ENCODE measurements at regions not wholly inside any gene's neighbourhood (a gene's known extent, or its start where the extent isn't known, plus 50 kb on each side); places are given as distances from the start of the nearest gene placed in this dataset.

GRCh38 chr1:87834151-87834550 lies 505.5 kb downstream of the LMO4 start:
- Histone ChIP-seq H3K27ac (no peak overlapping the region), H3K4me1 (replicated peaks in 1 of 2) (no peaks in the 10 kb centered on the region), H3K4me3 (no peak overlapping the region)
- ATAC-seq (replicated peaks in 6 of 8): peak in 3 of 8 experiments; percentile 24 to 39 (median 35)
- in situ Hi-C loops (cut with MboI; ENCODE audit: low pct_unique_long_range_greater_than_20kb in 2 of 9, low sequenced_read_pairs in 9 of 9, unreplicated experiment in 9 of 9): no loop called here
- 40 to 94% (median 70%) methylated on average over 1 to 4 of the region's 4 CpGs for WGBS, 10 experiments

GRCh38 chr1:87834941-87835340 lies 506.3 kb downstream of the LMO4 start:
- in situ Hi-C loops (cut with MboI; ENCODE audit: low pct_unique_long_range_greater_than_20kb in 2 of 9, low sequenced_read_pairs in 9 of 9, unreplicated experiment in 9 of 9): no loop called here
- no peak for ATAC-seq (replicated peaks in 6 of 8)
- WGBS, 10 experiments: 86 to 100% (median 95%) methylated on average over 1 to 8 of the region's 8 CpGs
- no peak overlapping the region for H3K27ac ChIP-seq
- no peak overlapping the region for H3K4me3 ChIP-seq
- no peaks in the 10 kb centered on the region for H3K4me1 ChIP-seq (replicated peaks in 1 of 2)

- H3K4me1 ChIP-seq (replicated peaks in 1 of 2): no peaks in the 10 kb centered on the region
- no peak overlapping the region for H3K27ac ChIP-seq
- ATAC-seq (replicated peaks in 6 of 8): no peak
- no peak overlapping the region for H3K4me3 ChIP-seq
- WGBS, 10 experiments: 90 to 100% (median 93%) methylated on average over 2 to 3 of the region's 3 CpGs; no CpG with 5 or more reads in 1 of the 10 experiments
- in situ Hi-C loops (cut with MboI; ENCODE audit: low pct_unique_long_range_greater_than_20kb in 2 of 9, low sequenced_read_pairs in 9 of 9, unreplicated experiment in 9 of 9): no loop called here
These were observed 512.1 kb downstream of the LMO4 start for GRCh38 chr1:87840767-87841166.

GRCh38 chr1:87841332-87841731 lies 512.7 kb downstream of the LMO4 start:
- no peak for ATAC-seq (replicated peaks in 6 of 8)
- 50 to 100% (median 91%) methylated on average over 1 of the region's 1 CpG; no CpG with 5 or more reads in 1 of the 10 experiments for WGBS, 10 experiments

GRCh38 chr1:87842156-87842555 lies 513.5 kb downstream of the LMO4 start:
- WGBS, 10 experiments: 0 to 77% (median 43%) methylated on average over 1 of the region's 1 CpG; no CpG with 5 or more reads in 1 of the 10 experiments
- H3K27ac ChIP-seq: no peak overlapping the region
- in situ Hi-C loops (cut with MboI; ENCODE audit: low pct_unique_long_range_greater_than_20kb in 2 of 9, low sequenced_read_pairs in 9 of 9, unreplicated experiment in 9 of 9): no loop called here
- no peak overlapping the region for H3K4me3 ChIP-seq
- no peaks in the 10 kb centered on the region for H3K4me1 ChIP-seq (replicated peaks in 1 of 2)
- ATAC-seq (replicated peaks in 6 of 8): peak in 1 of 8 experiments; percentile 32

More at GRCh38 chr1:87841332-87841731, 512.7 kb downstream of the LMO4 start:
- Histone ChIP-seq H3K4me1 (replicated peaks in 1 of 2) (no peaks in the 10 kb centered on the region), H3K27ac (no peak overlapping the region), H3K4me3 (no peak overlapping the region)
- in situ Hi-C loops (cut with MboI; ENCODE audit: low pct_unique_long_range_greater_than_20kb in 2 of 9, low sequenced_read_pairs in 9 of 9, unreplicated experiment in 9 of 9): no loop called here

- Histone ChIP-seq H3K4me3 (no peak overlapping the region), H3K4me1 (replicated peaks in 1 of 2) (no peaks in the 10 kb centered on the region), H3K27ac (no peak overlapping the region)
- WGBS, 10 experiments: 40 to 95% (median 82%) methylated on average over 1 to 4 of the region's 4 CpGs
- peak in 2 of 8 experiments; percentile 23 to 39 for ATAC-seq (replicated peaks in 6 of 8)
- in situ Hi-C loops (cut with MboI; ENCODE audit: low pct_unique_long_range_greater_than_20kb in 2 of 9, low sequenced_read_pairs in 9 of 9, unreplicated experiment in 9 of 9): no loop called here
These were observed 515.6 kb downstream of the LMO4 start for GRCh38 chr1:87844251-87844650.

- in situ Hi-C loops (cut with MboI; ENCODE audit: low pct_unique_long_range_greater_than_20kb in 2 of 9, low sequenced_read_pairs in 9 of 9, unreplicated experiment in 9 of 9): no loop called here
- Histone ChIP-seq H3K4me1 (replicated peaks in 1 of 2) (no peaks in the 10 kb centered on the region), H3K4me3 (no peak overlapping the region), H3K27ac (no peak overlapping the region)
- 40 to 95% (median 87%) methylated on average over 1 to 5 of the region's 5 CpGs; no CpG with 5 or more reads in 2 of the 10 experiments for WGBS, 10 experiments
- ATAC-seq (replicated peaks in 6 of 8): no peak
These were observed 522.8 kb downstream of the LMO4 start for GRCh38 chr1:87851490-87851889.

GRCh38 chr1:87852410-87853161 lies 523.9 kb downstream of the LMO4 start:
- in situ Hi-C loops (cut with MboI; ENCODE audit: low pct_unique_long_range_greater_than_20kb in 2 of 9, low sequenced_read_pairs in 9 of 9, unreplicated experiment in 9 of 9): no loop called here
- Histone ChIP-seq H3K4me1 (replicated peaks in 1 of 2) (no peaks in the 10 kb centered on the region), H3K27ac (no peak overlapping the region), H3K4me3 (no peak overlapping the region)
- WGBS, 10 experiments: 17 to 95% (median 83%) methylated on average over 1 to 4 of the region's 4 CpGs; no CpG with 5 or more reads in 1 of the 10 experiments
- peak in 3 of 8 experiments; percentile 82 to 92 (median 91) for ATAC-seq (replicated peaks in 6 of 8)

GRCh38 chr1:87853576-87854351 lies 525.1 kb downstream of the LMO4 start:
- Histone ChIP-seq H3K4me3 (no peak overlapping the region), H3K4me1 (replicated peaks in 1 of 2) (no peaks in the 10 kb centered on the region), H3K27ac (no peak overlapping the region)
- WGBS, 10 experiments: 6 to 92% (median 64%) methylated on average over 1 to 5 of the region's 5 CpGs
- ATAC-seq (replicated peaks in 6 of 8): peak in 3 of 8 experiments; percentile 32 to 89 (median 80)
- in situ Hi-C loops (cut with MboI; ENCODE audit: low pct_unique_long_range_greater_than_20kb in 2 of 9, low sequenced_read_pairs in 9 of 9, unreplicated experiment in 9 of 9): no loop called here

- in situ Hi-C loops (cut with MboI; ENCODE audit: low pct_unique_long_range_greater_than_20kb in 2 of 9, low sequenced_read_pairs in 9 of 9, unreplicated experiment in 9 of 9): no loop called here
- ATAC-seq (replicated peaks in 6 of 8): no peak
- H3K4me3 ChIP-seq: no peak overlapping the region
These were observed 534.6 kb downstream of the LMO4 start for GRCh38 chr1:87863317-87863716.

GRCh38 chr1:87864676-87865075 lies 536.0 kb downstream of the LMO4 start:
- Histone ChIP-seq H3K4me3 (no peak overlapping the region), H3K4me1 (replicated peaks in 1 of 2) (no peaks in the 10 kb centered on the region), H3K27ac (no peak overlapping the region)
- ATAC-seq (replicated peaks in 6 of 8): no peak
- in situ Hi-C loops (cut with MboI; ENCODE audit: low pct_unique_long_range_greater_than_20kb in 2 of 9, low sequenced_read_pairs in 9 of 9, unreplicated experiment in 9 of 9): no loop called here
- WGBS, 10 experiments: 84 to 100% (median 95%) methylated on average over 1 to 4 of the region's 4 CpGs

More at GRCh38 chr1:87863317-87863716, 534.6 kb downstream of the LMO4 start:
- H3K4me1 ChIP-seq (replicated peaks in 1 of 2): no peaks in the 10 kb centered on the region
- H3K27ac ChIP-seq: no peak overlapping the region
- WGBS, 10 experiments: 0 to 100% (median 37%) methylated on average over 1 of the region's 1 CpG

GRCh38 chr1:87866416-87866815 lies 537.7 kb downstream of the LMO4 start:
- Histone ChIP-seq H3K4me3 (no peak overlapping the region), H3K4me1 (replicated peaks in 1 of 2) (no peaks in the 10 kb centered on the region), H3K27ac (no peak overlapping the region)
- no peak for ATAC-seq (replicated peaks in 6 of 8)
- WGBS, 10 experiments: 71 to 100% (median 93%) methylated on average over 1 to 3 of the region's 3 CpGs; no CpG with 5 or more reads in 1 of the 10 experiments
- in situ Hi-C loops (cut with MboI; ENCODE audit: low pct_unique_long_range_greater_than_20kb in 2 of 9, low sequenced_read_pairs in 9 of 9, unreplicated experiment in 9 of 9): no loop called here

GRCh38 chr1:87867626-87868025 lies 538.9 kb downstream of the LMO4 start:
- Histone ChIP-seq H3K4me3 (no peak overlapping the region), H3K4me1 (replicated peaks in 1 of 2) (no peaks in the 10 kb centered on the region), H3K27ac (no peak overlapping the region)
- in situ Hi-C loops (cut with MboI; ENCODE audit: low pct_unique_long_range_greater_than_20kb in 2 of 9, low sequenced_read_pairs in 9 of 9, unreplicated experiment in 9 of 9): no loop called here
- 0 to 100% (median 83%) methylated on average over 1 of the region's 1 CpG for WGBS, 10 experiments
- ATAC-seq (replicated peaks in 6 of 8): no peak
